IPS-18c (cell line): ENCODE measurements at regions not wholly inside any gene's neighbourhood (a gene's known extent, or its start where the extent isn't known, plus 50 kb on each side); places are given as distances from the start of the nearest gene placed in this dataset.
"Not testable (repeated sequence)": the region's sequence is repeated elsewhere in the genome, so short reads cannot be mapped to it uniquely, and the experiment has no call there.

Experiments used
- H3K4me3 ChIP-seq: 2 replicates; pipeline ENCODE4 v1.7.0; 2013; ENCODE audit warnings: low read depth, mild to moderate bottlenecking, low read length, moderate library complexity; ENCODE audit not compliant: insufficient read depth
- H3K9me3 ChIP-seq: one replicate; pipeline ENCODE4 v1.6.1; 2013; ENCODE audit warnings: mild to moderate bottlenecking, low read length, moderate library complexity; ENCODE audit not compliant: control insufficient read depth, insufficient read depth

DNA sequence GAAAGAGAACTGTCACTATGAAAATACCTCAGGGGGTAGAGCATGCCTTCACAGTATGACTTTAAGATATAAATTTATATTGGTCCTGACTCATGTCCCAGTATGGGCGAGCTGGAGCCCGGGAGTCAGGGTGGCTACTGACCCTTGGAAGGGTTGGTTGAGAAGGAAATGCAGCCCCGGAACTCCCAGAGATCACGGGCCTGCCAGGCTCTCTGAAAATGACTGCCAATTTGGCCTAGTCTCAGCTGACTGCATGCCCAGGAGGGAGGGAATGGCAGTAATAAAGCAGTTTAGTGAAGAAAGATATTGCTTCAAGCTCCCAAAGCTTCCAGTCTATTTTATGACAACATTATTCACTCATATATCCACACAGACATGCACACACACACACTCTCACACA, 299.0 kb downstream of the NR2F2 start:
- no peak overlapping the region for H3K4me3 ChIP-seq
- no peaks in the 10 kb centered on the region for H3K9me3 ChIP-seq

GRCh38 chr15:96638793-96639192, 308.3 kb downstream of the NR2F2 start:
- Histone ChIP-seq H3K4me3 (no peak overlapping the region), H3K9me3 (peaks cover 2% of the 10 kb centered on the region)

DNA sequence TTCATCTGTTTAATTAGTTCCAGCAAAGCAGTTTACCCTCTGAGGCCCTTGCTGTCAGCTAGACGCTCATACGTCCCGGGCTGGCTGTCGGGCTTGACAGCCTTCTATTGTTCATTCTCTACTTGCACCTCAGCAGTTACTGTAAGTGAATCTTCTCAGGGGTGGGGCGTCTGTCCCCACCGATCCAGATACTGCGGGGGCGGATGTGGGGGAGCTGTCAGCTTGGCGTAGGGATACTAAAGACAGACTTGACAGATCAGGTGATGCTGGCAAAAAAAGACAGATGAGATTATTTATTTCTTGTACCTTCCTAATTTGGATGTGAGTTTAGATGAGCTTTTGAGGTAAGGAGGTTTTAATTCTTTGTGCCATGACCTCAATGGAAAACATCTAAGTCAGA, 315.3 kb downstream of the NR2F2 start:
- Histone ChIP-seq H3K4me3 (no peak overlapping the region), H3K9me3 (peaks cover 2% of the 10 kb centered on the region)

DNA sequence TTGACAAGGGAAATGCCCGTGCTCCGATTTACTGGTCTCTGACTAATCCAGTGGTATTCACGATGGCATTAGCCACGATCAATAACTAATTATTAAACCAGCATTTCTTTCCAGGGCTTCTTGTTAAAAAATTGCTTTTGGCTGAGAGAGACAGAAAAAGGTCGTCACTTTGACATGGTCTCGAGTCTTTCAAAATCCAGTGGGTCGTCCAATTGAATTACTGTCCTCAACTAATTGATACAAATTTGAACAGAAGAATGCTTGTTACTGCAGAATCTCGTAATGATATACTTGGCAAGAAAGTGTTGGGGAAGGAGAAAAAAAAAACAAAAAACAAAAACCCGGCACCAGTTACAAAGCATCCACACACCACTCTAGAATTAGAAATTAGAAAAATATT, 318.4 kb downstream of the NR2F2 start:
- Histone ChIP-seq H3K9me3 (no peaks in the 10 kb centered on the region), H3K4me3 (no peak overlapping the region)

DNA sequence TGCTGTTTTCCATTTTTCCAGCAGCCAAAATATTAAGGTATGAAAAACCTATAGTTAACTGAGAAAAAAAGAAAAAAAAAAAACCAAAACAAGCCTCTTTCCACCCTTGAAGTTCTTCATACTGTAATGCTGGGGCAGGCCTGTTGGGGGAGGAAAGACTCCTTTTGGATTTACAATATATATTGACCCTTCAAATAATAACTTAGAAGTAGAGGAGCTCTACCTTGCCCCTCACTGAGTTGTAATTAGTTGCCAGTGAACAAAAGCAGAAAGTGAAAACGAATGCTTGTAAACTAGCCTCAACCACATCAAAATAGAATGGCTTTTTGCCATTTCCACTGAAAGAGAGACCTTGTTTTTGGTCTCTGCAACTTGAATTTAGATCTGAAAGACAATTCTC, 326.6 kb downstream of the NR2F2 start:
- Histone ChIP-seq H3K4me3 (no peak overlapping the region), H3K9me3 (no peaks in the 10 kb centered on the region)

GRCh38 chr15:96666979-96667378, 336.5 kb downstream of the NR2F2 start:
- not testable (repeated sequence) for H3K9me3 ChIP-seq, H3K4me3 ChIP-seq

GRCh38 chr15:96670389-96670788, 339.9 kb downstream of the NR2F2 start:
- H3K4me3 ChIP-seq, result no peak overlapping the region
- peaks cover 2% of the 10 kb centered on the region for H3K9me3 ChIP-seq

- Histone ChIP-seq H3K4me3 (no peak overlapping the region), H3K9me3 (peaks cover 2% of the 10 kb centered on the region)
Measured at GRCh38 chr15:96672629-96673028, 342.1 kb downstream of the NR2F2 start.

- no peak overlapping the region for H3K4me3 ChIP-seq
- H3K9me3 ChIP-seq, result no peaks in the 10 kb centered on the region
Measured at GRCh38 chr15:96678386-96678785, 347.9 kb downstream of the NR2F2 start.

DNA sequence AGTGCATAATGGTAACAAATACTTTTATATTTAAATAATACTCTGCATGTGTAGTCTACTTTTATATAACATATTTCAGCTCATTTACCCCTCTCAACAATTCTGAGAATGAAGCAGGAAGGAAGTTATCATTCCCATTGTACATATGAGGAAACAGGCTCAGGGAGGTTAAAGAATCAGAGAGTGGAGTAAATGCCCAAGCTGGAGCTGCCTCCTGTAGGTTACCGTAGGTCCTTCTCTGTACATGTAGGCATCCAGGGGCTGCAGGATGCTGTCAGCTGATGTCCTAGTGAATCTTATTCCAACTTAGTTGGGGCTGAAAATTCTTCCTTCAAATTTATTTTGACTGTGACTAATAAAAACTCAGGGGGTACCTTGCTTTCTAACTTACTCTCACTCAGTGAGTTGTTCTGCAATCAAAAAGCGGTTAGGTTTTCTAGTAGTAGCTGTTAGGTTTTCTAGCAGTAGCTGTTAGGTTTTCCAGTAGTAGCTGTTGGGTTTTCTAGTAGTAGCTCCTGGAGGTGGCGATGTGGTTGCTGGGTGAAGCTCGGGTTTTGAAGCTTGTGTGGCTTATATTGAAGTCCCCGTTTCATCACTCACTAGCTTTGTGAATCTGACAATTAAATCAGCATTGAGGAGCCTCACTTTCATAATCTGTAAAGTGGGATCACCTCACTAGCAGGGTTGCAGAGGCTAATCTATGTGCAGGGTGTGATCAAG, 357.0 kb downstream of the NR2F2 start:
- no peaks in the 10 kb centered on the region for H3K9me3 ChIP-seq
- no peak overlapping the region for H3K4me3 ChIP-seq

GRCh38 chr15:96690733-96691132, 360.2 kb downstream of the NR2F2 start:
- H3K9me3 ChIP-seq, result no peaks in the 10 kb centered on the region
- H3K4me3 ChIP-seq, result no peak overlapping the region

DNA sequence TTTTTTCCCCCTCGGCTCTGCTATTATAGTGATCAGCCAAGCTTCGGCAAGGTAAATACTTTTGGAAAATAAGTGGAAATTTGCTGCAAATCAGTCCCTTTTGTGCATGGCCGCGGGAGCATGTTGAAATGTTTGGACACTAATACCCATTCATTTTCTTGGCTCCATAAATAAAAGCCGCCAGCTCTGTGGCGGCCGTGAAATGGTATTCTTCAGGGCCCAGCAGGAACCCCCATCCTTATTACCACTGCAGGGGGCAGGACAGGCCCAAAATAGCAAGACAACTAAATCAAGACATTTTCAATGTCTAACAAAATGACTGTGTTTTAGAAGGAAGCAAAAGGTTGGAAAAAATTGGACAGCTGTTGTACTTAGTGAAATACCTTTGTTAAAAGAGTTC, 362.3 kb downstream of the NR2F2 start:
- H3K4me3 ChIP-seq, result no peak overlapping the region
- H3K9me3 ChIP-seq, result no peaks in the 10 kb centered on the region

DNA sequence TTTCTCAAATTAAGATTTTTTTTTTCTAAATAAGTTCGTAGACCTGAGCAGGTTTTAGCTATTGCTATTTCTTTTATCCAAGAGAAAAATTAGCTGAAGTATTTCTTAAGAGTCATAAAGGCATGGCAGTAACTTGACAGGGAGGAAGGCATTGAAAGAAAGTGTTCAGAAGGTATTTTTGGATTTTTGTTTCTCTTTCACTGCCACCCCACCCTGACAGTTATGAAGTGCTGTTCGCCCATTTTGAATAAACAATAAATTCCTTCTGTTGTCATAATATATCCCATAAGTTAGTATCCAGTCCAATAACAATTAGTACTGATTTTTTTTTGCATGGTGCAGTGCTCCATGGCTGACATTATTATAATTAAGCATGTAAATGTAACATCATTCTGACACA, 363.0 kb downstream of the NR2F2 start:
- Histone ChIP-seq H3K9me3 (no peaks in the 10 kb centered on the region), H3K4me3 (no peak overlapping the region)

GRCh38 chr15:96693990-96694517, 363.6 kb downstream of the NR2F2 start:
- Histone ChIP-seq H3K4me3 (no peak overlapping the region), H3K9me3 (no peaks in the 10 kb centered on the region)

- Histone ChIP-seq H3K9me3 (no peaks in the 10 kb centered on the region), H3K4me3 (no peak overlapping the region)
Measured at GRCh38 chr15:96695426-96695825, 364.9 kb downstream of the NR2F2 start.

DNA sequence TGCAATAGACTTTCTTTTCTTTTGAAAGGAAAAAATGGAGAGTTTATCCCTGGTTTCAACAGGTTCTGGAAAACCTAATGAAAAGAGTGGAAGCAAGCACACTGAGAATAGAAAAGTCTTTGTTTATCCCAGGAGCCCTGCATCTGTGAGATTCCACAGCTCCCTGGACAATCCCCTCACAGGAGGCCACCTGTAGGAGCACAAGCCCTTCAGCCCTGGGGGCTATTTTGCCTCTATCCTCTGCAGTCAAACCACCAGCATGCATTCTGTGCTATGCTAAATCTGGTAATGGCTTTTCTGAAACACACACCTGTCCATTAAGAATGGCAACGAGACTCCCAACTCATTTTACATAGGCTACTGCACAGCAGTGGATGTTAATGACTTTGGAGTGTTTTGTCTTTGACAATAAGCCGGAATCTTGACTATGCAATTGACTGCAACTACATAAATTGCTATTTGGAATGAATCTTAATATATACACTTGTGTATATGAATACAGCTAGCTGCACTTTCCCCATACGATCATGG, 369.4 kb downstream of the NR2F2 start:
- Histone ChIP-seq H3K9me3 (no peaks in the 10 kb centered on the region), H3K4me3 (no peak overlapping the region)

GRCh38 chr15:96700555-96700954, 370.1 kb downstream of the NR2F2 start:
- H3K4me3 ChIP-seq, result no peak overlapping the region

DNA sequence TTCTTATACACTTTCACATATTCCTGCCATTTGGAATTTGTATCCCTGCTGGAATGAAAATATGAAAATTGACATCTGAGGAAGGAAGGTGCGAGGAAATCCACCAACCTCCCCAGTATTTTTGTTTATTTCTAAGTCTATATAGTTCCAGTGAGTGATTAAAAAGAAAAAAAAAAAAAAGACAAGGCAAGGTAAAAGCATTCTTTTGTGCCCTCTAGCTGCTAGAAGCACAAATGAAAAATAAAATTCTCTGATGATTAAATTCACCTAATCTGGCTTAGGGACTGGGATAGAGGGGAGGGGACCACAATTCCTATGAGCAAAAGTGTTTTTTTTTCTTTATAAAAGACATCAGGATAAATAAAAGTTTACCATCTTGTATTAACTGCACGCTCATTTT, 370.9 kb downstream of the NR2F2 start:
- Histone ChIP-seq H3K4me3 (no peak overlapping the region), H3K9me3 (no peaks in the 10 kb centered on the region)

More at GRCh38 chr15:96700555-96700954, 370.1 kb downstream of the NR2F2 start:
- H3K9me3 ChIP-seq, result no peaks in the 10 kb centered on the region

DNA sequence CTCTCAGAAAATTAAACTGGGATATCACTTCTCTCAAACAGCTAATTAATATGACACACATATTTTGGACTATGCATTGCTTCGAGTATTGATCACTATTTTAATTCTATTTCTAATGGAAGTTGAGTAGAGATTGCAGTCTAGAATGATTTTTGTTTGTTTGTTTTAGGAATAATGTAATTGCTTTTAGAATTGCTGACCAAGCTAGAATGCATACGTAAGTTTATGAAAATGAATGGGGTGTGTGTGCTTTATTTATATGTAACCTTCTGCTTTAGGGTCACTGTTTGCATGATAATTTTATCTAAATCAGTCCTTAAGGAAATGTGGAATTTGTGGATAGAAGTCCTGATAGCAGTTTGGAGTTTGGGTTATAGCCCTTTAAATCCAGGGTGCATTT, 371.4 kb downstream of the NR2F2 start:
- Histone ChIP-seq H3K4me3 (no peak overlapping the region), H3K9me3 (no peaks in the 10 kb centered on the region)
